ENCODE measurements at regions not wholly inside any gene's neighbourhood (a gene's known extent, or its start where the extent isn't known, plus 50 kb on each side); places are given as distances from the start of the nearest gene placed in this dataset.

DNA sequence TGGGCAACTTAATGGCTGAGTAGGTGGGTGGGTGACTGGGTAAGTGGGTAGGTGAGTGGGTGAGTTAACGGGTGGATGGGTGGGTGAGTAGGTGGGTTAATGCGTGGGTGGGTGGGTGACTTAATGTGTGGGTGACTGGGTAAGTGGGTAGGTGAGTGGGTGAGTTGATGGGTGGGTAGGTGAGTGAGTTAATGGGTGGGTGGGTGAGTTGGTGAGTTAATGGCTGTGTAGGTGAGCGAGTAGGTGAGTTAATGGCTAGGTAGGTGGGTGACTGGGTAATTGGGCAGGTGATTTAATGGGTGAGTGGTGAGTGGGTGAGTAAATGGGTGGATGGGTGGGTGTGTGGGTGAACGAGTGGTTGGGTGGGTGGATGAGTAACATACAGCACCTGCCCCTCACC lies 243.0 kb upstream of the MGMT start:
- DNase-seq (ENCODE audit: low spot score) = no peak
- in situ Hi-C loops (cut with MboI; ENCODE audit: low sequenced_read_pairs, unreplicated experiment) = no loop called here
- TF ChIP-seq, protein P1, sequence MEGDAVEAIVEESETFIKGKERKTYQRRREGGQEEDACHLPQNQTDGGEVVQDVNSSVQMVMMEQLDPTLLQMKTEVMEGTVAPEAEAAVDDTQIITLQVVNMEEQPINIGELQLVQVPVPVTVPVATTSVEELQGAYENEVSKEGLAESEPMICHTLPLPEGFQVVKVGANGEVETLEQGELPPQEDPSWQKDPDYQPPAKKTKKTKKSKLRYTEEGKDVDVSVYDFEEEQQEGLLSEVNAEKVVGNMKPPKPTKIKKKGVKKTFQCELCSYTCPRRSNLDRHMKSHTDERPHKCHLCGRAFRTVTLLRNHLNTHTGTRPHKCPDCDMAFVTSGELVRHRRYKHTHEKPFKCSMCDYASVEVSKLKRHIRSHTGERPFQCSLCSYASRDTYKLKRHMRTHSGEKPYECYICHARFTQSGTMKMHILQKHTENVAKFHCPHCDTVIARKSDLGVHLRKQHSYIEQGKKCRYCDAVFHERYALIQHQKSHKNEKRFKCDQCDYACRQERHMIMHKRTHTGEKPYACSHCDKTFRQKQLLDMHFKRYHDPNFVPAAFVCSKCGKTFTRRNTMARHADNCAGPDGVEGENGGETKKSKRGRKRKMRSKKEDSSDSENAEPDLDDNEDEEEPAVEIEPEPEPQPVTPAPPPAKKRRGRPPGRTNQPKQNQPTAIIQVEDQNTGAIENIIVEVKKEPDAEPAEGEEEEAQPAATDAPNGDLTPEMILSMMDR (IDR thresholded peaks at IDR 0.05; ENCODE audit: borderline replicate concordance, control extremely low read depth, extremely low read depth, insufficient read depth, missing control alignments) = no peak

DNA sequence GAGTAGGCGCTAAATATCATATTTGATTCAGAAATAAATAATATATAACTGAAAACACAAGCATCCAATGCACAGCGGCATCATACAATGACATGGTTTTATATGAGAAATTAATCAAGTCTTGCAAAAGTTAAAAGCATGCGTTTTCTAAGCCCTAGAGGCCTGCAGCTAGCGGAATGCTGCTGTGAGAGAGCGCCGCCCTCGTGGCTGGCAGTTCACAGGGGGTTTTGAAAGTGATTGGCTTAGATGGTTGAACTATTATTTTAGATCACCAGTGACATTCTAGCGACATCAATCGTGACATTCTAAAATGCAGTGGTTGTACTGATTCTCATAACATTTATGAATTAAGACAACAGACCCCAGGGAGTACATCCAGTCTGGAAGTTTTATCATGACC lies 235.2 kb upstream of the MGMT start:
- TF ChIP-seq, protein P1 (IDR thresholded peaks at IDR 0.05; ENCODE audit: borderline replicate concordance, control extremely low read depth, extremely low read depth, insufficient read depth, missing control alignments) = no peak
- in situ Hi-C loops (cut with MboI; ENCODE audit: low sequenced_read_pairs, unreplicated experiment) = no loop called here
- DNase-seq (ENCODE audit: low spot score) = no peak

DNA sequence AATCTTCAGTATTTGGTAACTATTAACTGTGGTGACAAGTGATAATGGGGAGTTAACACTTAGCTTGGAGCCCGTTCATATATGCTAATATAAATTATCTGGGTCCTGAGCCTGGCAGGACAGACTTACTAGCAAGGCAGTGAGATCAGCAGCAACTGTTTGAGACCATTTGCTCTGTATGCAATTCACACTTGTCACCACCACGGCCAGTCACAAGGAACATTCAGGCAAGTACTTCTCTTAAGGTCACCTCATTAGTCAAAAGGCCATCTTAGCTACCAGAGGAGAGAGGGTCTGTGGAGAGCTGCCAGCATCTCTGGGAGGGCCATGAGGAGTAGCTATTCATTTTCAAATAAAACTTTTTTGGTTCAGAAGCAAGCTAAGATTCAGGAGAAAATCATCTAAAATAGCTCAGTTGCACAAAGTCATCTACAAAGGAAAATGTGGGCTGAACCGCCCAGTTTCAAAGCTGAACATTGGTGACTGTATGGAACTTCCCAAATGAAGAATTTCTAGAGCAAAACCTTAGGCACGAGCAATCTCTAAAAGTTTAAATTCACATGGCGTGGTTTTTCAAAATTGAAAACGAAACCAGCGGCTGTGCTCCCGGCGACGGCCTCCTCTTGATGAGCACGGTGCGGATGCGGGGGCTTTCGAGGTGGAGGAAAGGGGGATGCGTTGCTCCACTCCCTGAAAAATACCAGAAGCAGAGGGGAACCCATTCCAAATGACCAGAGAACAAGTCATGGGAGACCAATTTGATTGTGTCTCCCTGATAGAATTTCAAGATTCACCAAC lies 233.5 kb upstream of the MGMT start:
- in situ Hi-C loops (cut with MboI; ENCODE audit: low sequenced_read_pairs, unreplicated experiment) = no loop called here
- DNase-seq (ENCODE audit: low spot score) = no peak
- TF ChIP-seq, protein P1 (IDR thresholded peaks at IDR 0.05; ENCODE audit: borderline replicate concordance, control extremely low read depth, extremely low read depth, insufficient read depth, missing control alignments) = no peak

DNA sequence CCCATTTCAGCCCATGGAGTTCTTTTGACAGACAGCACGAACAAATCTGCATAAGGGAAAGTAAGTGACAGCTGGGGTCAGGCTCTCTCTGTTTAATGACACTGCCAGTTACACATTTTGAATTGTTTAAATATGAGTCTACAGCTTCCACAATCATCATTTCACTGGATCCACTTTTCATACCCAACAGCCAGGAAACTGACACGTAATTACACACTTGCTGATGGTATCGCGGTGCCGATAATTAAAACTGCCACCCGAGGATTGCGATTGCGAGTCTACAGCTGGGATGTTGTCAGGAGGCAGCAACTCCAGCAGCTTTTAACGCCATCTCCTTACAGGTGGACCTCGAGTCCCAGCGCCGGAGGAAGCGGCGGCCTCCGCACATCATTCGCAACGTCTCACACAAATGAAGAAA lies 230.8 kb upstream of the MGMT start:
- no peak for DNase-seq (ENCODE audit: low spot score)
- TF ChIP-seq, protein P1 (IDR thresholded peaks at IDR 0.05; ENCODE audit: borderline replicate concordance, control extremely low read depth, extremely low read depth, insufficient read depth, missing control alignments) = no peak
- in situ Hi-C loops (cut with MboI; ENCODE audit: low sequenced_read_pairs, unreplicated experiment) = no loop called here

DNA sequence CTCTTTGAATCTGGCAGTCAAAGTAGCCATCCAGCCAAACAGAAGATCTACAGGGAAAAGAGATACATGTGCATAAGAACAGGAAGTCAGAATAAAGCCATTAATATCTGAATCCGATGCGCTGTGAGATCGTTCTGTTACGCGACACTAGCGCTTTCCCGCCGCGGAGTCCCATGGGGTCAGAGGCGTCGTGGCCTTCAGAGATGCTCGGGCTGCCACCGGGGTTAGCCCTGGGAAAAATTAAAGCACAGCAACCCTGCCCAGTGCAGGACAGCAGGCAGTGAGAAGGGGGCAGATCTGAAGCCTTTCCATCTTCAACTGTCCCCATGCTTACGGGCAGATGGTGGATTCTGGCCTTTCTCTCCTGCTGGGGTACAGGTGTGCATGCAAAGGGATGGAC lies 225.6 kb upstream of the MGMT start:
- DNase-seq (ENCODE audit: low spot score) = no peak
- in situ Hi-C loops (cut with MboI; ENCODE audit: low sequenced_read_pairs, unreplicated experiment) = no loop called here
- TF ChIP-seq, protein P1 (IDR thresholded peaks at IDR 0.05; ENCODE audit: borderline replicate concordance, control extremely low read depth, extremely low read depth, insufficient read depth, missing control alignments) = no peak

DNA sequence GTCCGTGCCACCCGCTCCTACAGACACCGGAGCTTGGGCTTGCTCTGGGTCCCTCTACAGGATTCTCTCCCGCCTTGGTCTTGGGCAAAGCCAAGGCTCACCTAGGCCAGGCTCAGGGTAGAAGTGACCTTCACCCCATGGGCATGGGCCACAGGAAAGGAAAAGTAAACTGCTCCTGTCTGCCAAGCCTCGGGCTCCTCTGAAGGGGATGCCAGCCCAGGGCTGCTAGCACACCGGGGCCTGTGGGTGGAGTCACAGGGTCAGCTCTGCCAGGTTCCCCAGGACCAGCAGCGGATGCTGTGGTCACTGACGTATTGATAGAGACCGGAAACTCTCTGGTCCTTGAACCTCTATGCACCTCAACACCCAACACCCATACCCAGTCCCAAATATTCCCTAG lies 222.7 kb upstream of the MGMT start:
- DNase-seq (ENCODE audit: low spot score) = no peak
- TF ChIP-seq, protein P1 (IDR thresholded peaks at IDR 0.05; ENCODE audit: borderline replicate concordance, control extremely low read depth, extremely low read depth, insufficient read depth, missing control alignments) = no peak
- in situ Hi-C loops (cut with MboI; ENCODE audit: low sequenced_read_pairs, unreplicated experiment) = no loop called here
